ENCODE measurements at regions not wholly inside any gene's neighbourhood (a gene's known extent, or its start where the extent isn't known, plus 50 kb on each side); places are given as distances from the start of the nearest gene placed in this dataset.

- H3K4me2 ChIP-seq (ENCODE audit: low read length) = no peak overlapping the region
- H3K36me3 ChIP-seq (ENCODE audit: insufficient read depth, low read length) = no peaks in the 10 kb centered on the region
- Mint-ChIP-seq H3K27me3 (ENCODE audit: low read depth, unreplicated experiment) (no peaks in the 10 kb centered on the region), H3K9me3 (ENCODE audit: unreplicated experiment) (no peaks in the 10 kb centered on the region), H3K4me1 (ENCODE audit: low read depth, unreplicated experiment) (no peaks in the 10 kb centered on the region), H3K4me3 (ENCODE audit: unreplicated experiment) (no peak overlapping the region), H3K36me3 (ENCODE audit: low read depth, unreplicated experiment) (no peaks in the 10 kb centered on the region), H3K27ac (ENCODE audit: unreplicated experiment) (no peak overlapping the region)
- FAIRE-seq (no peak), DNase-seq (ENCODE audit: low read depth) (no peak)
- no peaks in the 10 kb centered on the region for H4K20me1 ChIP-seq (ENCODE audit: insufficient read depth, low read length)
- TF ChIP-seq EZH2 (IDR thresholded peaks at IDR 0.05; ENCODE audit: insufficient read depth, low read length) = no peak
- TF ChIP-seq, protein P1, sequence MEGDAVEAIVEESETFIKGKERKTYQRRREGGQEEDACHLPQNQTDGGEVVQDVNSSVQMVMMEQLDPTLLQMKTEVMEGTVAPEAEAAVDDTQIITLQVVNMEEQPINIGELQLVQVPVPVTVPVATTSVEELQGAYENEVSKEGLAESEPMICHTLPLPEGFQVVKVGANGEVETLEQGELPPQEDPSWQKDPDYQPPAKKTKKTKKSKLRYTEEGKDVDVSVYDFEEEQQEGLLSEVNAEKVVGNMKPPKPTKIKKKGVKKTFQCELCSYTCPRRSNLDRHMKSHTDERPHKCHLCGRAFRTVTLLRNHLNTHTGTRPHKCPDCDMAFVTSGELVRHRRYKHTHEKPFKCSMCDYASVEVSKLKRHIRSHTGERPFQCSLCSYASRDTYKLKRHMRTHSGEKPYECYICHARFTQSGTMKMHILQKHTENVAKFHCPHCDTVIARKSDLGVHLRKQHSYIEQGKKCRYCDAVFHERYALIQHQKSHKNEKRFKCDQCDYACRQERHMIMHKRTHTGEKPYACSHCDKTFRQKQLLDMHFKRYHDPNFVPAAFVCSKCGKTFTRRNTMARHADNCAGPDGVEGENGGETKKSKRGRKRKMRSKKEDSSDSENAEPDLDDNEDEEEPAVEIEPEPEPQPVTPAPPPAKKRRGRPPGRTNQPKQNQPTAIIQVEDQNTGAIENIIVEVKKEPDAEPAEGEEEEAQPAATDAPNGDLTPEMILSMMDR (IDR thresholded peaks at IDR 0.05; ENCODE audit: insufficient read depth, low read depth, low read length) = no peak
- H3K27me3 ChIP-seq (ENCODE audit: insufficient read depth, low read length) = no peaks in the 10 kb centered on the region
- no peaks in the 10 kb centered on the region for H3K79me2 ChIP-seq (ENCODE audit: insufficient read depth, low read length)
- H3K27ac ChIP-seq (ENCODE audit: low read depth, low read length) = no peak overlapping the region
- no peak overlapping the region for H3K9ac ChIP-seq (ENCODE audit: low read length)
- H2AFZ ChIP-seq (ENCODE audit: low read depth, low read length) = no peak overlapping the region
- H3K4me3 ChIP-seq (ENCODE audit: insufficient read depth, low read depth, low read length) = no peak overlapping the region
- H3K4me1 ChIP-seq (ENCODE audit: insufficient read depth, low read length) = no peaks in the 10 kb centered on the region
- H3K9me3 ChIP-seq (ENCODE audit: insufficient read depth, low read depth, low read length) = no peaks in the 10 kb centered on the region
Measured at GRCh38 chr2:145412155-145412554, 892.2 kb upstream of the ZEB2 start.

DNA sequence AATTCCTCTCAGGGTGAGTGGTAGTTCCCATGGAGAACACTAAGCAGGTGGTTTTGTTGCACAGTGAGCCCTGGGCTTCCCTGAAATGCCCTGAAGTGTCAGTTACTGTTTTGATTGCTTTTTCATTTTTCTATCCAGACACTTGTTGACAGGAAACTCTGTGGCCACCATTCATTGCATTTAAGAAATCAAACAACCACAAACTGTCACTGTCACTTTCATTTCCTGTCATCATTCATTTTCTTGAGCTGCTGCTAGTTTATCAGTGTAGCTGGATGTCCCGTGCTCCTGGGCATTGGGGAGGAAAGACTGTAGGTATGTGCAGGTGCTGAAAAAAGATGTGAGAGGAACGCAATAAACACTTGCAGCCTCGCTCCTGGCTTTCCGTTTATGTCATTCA, 891.6 kb upstream of the ZEB2 start:
- no peaks in the 10 kb centered on the region for H3K79me2 ChIP-seq (ENCODE audit: insufficient read depth, low read length)
- H3K9me3 ChIP-seq (ENCODE audit: insufficient read depth, low read depth, low read length) = no peaks in the 10 kb centered on the region
- Mint-ChIP-seq H3K27me3 (ENCODE audit: low read depth, unreplicated experiment) (no peaks in the 10 kb centered on the region), H3K36me3 (ENCODE audit: low read depth, unreplicated experiment) (no peaks in the 10 kb centered on the region), H3K27ac (ENCODE audit: unreplicated experiment) (no peak overlapping the region), H3K9me3 (ENCODE audit: unreplicated experiment) (no peaks in the 10 kb centered on the region), H3K4me3 (ENCODE audit: unreplicated experiment) (no peak overlapping the region), H3K4me1 (ENCODE audit: low read depth, unreplicated experiment) (no peaks in the 10 kb centered on the region)
- no peak overlapping the region for H3K9ac ChIP-seq (ENCODE audit: low read length)
- no peak overlapping the region for H3K4me2 ChIP-seq (ENCODE audit: low read length)
- DNase-seq (ENCODE audit: low read depth) (no peak), FAIRE-seq (no peak)
- H3K27me3 ChIP-seq (ENCODE audit: insufficient read depth, low read length) = no peaks in the 10 kb centered on the region
- no peaks in the 10 kb centered on the region for H3K36me3 ChIP-seq (ENCODE audit: insufficient read depth, low read length)
- no peaks in the 10 kb centered on the region for H3K4me1 ChIP-seq (ENCODE audit: insufficient read depth, low read length)
- no peaks in the 10 kb centered on the region for H4K20me1 ChIP-seq (ENCODE audit: insufficient read depth, low read length)
- no peak overlapping the region for H3K27ac ChIP-seq (ENCODE audit: low read depth, low read length)
- H2AFZ ChIP-seq (ENCODE audit: low read depth, low read length) = no peak overlapping the region
- no peak for TF ChIP-seq EZH2 (IDR thresholded peaks at IDR 0.05; ENCODE audit: insufficient read depth, low read length)
- TF ChIP-seq, protein P1 (IDR thresholded peaks at IDR 0.05; ENCODE audit: insufficient read depth, low read depth, low read length) = no peak
- H3K4me3 ChIP-seq (ENCODE audit: insufficient read depth, low read depth, low read length) = no peak overlapping the region

- Mint-ChIP-seq H3K27me3 (ENCODE audit: low read depth, unreplicated experiment) (no peaks in the 10 kb centered on the region), H3K4me1 (ENCODE audit: low read depth, unreplicated experiment) (no peaks in the 10 kb centered on the region), H3K4me3 (ENCODE audit: unreplicated experiment) (no peak overlapping the region), H3K36me3 (ENCODE audit: low read depth, unreplicated experiment) (no peaks in the 10 kb centered on the region), H3K9me3 (ENCODE audit: unreplicated experiment) (no peaks in the 10 kb centered on the region), H3K27ac (ENCODE audit: unreplicated experiment) (no peak overlapping the region)
- no peak overlapping the region for H3K27ac ChIP-seq (ENCODE audit: low read depth, low read length)
- no peak overlapping the region for H3K9ac ChIP-seq (ENCODE audit: low read length)
- DNase-seq (ENCODE audit: low read depth) = no peak
- H2AFZ ChIP-seq (ENCODE audit: low read depth, low read length) = no peak overlapping the region
- no peak overlapping the region for H3K4me3 ChIP-seq (ENCODE audit: insufficient read depth, low read depth, low read length)
- H4K20me1 ChIP-seq (ENCODE audit: insufficient read depth, low read length) = no peaks in the 10 kb centered on the region
- H3K27me3 ChIP-seq (ENCODE audit: insufficient read depth, low read length) = no peaks in the 10 kb centered on the region
- no peaks in the 10 kb centered on the region for H3K4me1 ChIP-seq (ENCODE audit: insufficient read depth, low read length)
- no peaks in the 10 kb centered on the region for H3K36me3 ChIP-seq (ENCODE audit: insufficient read depth, low read length)
- no peaks in the 10 kb centered on the region for H3K79me2 ChIP-seq (ENCODE audit: insufficient read depth, low read length)
- TF ChIP-seq, protein P1 (IDR thresholded peaks at IDR 0.05; ENCODE audit: insufficient read depth, low read depth, low read length) = no peak
- no peak for TF ChIP-seq EZH2 (IDR thresholded peaks at IDR 0.05; ENCODE audit: insufficient read depth, low read length)
- no peaks in the 10 kb centered on the region for H3K9me3 ChIP-seq (ENCODE audit: insufficient read depth, low read depth, low read length)
- H3K4me2 ChIP-seq (ENCODE audit: low read length) = no peak overlapping the region
- FAIRE-seq = peak; percentile 13
Measured at GRCh38 chr2:145410086-145410485, 890.2 kb upstream of the ZEB2 start.

Measured in astrocyte (in vitro differentiated cells and primary cell).